ENCODE measurements at regions not wholly inside any gene's neighbourhood (a gene's known extent, or its start where the extent isn't known, plus 50 kb on each side); places are given as distances from the start of the nearest gene placed in this dataset.

DNA sequence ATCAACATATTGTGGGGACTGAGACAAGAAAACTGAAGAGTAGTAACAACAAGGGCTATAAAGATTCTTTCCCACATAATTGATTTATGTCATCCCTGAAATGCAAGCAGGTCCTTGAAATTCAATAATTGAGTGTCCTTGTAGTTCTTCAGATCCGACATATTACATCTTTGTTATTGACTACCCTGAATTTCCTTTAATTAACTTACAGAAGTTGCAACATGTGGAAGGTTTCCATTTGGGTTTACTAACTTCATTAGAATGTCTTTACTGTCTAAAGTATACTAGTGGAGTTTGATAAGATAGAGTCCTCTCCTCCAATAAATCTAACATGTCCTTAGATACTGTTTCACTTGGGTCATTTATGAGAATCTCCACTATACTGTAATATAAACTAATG is 951.8 kb downstream of the SLC6A15 start:
- no peak for DNase-seq (ENCODE audit: extremely low read depth, low read depth)
- TF ChIP-seq, protein P1, sequence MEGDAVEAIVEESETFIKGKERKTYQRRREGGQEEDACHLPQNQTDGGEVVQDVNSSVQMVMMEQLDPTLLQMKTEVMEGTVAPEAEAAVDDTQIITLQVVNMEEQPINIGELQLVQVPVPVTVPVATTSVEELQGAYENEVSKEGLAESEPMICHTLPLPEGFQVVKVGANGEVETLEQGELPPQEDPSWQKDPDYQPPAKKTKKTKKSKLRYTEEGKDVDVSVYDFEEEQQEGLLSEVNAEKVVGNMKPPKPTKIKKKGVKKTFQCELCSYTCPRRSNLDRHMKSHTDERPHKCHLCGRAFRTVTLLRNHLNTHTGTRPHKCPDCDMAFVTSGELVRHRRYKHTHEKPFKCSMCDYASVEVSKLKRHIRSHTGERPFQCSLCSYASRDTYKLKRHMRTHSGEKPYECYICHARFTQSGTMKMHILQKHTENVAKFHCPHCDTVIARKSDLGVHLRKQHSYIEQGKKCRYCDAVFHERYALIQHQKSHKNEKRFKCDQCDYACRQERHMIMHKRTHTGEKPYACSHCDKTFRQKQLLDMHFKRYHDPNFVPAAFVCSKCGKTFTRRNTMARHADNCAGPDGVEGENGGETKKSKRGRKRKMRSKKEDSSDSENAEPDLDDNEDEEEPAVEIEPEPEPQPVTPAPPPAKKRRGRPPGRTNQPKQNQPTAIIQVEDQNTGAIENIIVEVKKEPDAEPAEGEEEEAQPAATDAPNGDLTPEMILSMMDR (IDR thresholded peaks at IDR 0.05; ENCODE audit: low read depth, low read length, missing control alignments) = no peak
- H3K4me3 ChIP-seq (replicated peaks; ENCODE audit: low read depth, low read length) = no peak overlapping the region

DNA sequence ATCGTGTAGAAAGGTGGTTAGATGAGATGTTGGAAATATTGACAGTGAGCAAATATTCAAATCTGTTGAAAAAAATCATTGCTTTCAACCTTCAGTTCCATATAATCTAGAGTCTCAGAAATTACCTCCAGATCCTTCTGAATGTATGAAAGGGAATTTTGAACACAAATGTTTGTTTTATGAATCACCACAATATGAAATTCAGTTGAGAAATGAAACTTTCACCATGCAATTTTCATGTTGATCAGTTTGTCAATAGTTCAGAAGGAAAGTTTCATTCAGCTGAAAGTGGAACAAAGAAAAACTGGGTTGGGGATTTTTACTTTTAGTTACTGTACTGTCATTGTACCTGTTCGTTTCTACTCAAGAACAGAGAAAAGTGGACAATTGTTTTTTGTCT is 953.6 kb downstream of the SLC6A15 start:
- H3K4me3 ChIP-seq (replicated peaks; ENCODE audit: low read depth, low read length) = no peak overlapping the region
- TF ChIP-seq, protein P1 (IDR thresholded peaks at IDR 0.05; ENCODE audit: low read depth, low read length, missing control alignments) = no peak
- no peak for DNase-seq (ENCODE audit: extremely low read depth, low read depth)

DNA sequence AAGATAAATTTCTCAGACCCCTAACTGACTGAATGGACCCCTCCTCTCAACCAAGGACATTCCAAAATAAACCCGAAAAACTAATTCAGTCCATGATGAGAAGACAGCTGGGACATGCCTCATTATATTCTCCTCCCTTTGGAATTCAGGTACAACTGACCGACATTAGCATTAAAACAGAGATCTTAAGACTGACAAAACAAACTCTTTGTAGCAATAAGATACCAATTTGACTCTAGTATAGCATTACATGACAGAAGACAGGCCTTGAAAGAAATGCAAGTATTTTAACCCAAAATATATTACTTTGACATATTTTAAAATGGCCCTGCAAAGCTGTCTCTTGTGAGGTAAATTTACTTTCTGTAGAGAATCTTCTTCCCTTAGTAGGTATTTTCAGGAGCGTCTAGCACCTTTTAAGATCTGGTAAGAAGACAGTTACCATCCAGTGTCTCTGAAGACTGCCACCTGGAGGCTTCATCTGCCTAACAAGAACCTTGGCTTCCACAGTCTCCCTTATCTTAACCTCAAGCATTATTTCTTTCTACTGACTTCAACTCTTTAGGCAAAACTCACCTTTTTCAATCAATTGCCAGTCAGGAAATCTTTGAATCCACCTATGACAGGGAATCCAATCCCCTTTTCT is 957.5 kb downstream of the SLC6A15 start:
- no peak for DNase-seq (ENCODE audit: extremely low read depth, low read depth)
- no peak overlapping the region for H3K4me3 ChIP-seq (replicated peaks; ENCODE audit: low read depth, low read length)
- TF ChIP-seq, protein P1 (IDR thresholded peaks at IDR 0.05; ENCODE audit: low read depth, low read length, missing control alignments) = no peak

DNA sequence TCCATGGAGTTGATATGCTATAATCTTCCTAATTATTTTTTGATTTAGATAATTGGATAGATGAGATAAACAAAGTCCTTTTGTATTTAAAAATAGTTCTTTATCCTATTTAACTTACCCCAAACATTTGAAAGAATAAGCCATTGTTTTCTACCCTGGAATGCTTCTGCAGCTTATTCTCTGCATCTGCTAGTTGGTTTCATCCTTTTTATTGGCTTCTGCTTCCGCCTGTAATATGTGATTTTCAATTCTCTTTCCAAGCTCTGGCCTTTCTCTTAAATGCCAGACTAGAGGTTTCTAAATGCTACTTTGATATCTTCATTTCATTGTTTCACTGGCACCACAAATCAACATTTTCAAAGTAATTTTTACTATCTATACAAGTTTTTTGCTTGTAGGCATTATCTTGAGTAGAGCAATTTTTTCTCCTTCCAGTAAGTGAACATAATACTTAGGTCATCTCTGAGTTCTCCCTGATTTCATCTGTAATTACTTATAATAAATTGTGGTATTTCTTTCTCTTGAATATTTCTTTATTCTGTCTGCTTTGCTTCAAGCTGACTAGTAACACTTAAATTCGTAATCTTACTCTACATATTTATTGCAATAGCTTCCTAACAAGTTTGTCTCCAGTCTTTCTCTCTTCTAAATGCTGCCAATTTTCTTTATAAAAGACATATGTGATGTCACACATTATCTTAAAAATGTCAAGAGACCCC is 958.4 kb downstream of the SLC6A15 start:
- DNase-seq (ENCODE audit: extremely low read depth, low read depth) = no peak
- no peak overlapping the region for H3K4me3 ChIP-seq (replicated peaks; ENCODE audit: low read depth, low read length)
- TF ChIP-seq, protein P1 (IDR thresholded peaks at IDR 0.05; ENCODE audit: low read depth, low read length, missing control alignments) = no peak

DNA sequence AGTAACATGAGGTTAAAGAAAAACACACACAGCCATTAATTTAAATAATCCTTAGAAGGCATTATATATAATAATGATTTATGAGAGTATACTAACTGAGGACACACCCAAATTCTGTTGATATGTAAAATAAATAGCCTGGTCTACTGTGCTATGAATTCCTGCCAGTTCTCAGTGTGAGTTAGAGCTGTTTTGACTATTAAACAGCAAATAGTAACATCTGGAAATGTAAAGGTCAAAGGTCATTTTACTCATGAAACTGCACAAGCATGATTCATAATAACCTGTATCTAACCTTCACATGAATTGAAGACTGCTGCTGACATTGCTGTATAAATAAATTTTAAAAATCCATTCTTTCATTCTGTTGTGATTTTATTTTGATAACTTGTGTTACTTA is 966.7 kb downstream of the SLC6A15 start:
- no peak overlapping the region for H3K4me3 ChIP-seq (replicated peaks; ENCODE audit: low read depth, low read length)
- DNase-seq (ENCODE audit: extremely low read depth, low read depth) = peak; percentile 84
- TF ChIP-seq, protein P1 (IDR thresholded peaks at IDR 0.05; ENCODE audit: low read depth, low read length, missing control alignments) = no peak

DNA sequence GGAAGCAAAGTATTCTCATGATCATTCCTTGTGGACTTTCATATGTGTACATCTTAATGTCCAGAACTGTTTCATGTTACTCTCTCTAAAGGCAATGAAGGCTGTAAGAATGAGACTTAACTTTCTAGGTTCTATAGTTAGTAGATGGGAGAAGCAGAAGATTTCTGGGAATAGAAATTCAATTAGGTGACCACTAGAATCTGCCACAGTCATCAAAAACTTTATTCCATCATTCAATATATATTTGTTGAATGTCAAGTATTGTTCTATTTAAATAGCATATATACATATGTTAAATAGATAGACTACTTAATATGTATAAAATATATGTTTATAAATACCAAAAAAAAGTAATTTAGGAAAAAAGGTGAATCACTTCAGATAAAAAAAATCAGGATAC is 972.9 kb downstream of the SLC6A15 start:
- H3K4me3 ChIP-seq (replicated peaks; ENCODE audit: low read depth, low read length) = no peak overlapping the region

More for the DNA sequence above, 972.9 kb downstream of the SLC6A15 start:
- DNase-seq (ENCODE audit: extremely low read depth, low read depth) = no peak
- TF ChIP-seq, protein P1 (IDR thresholded peaks at IDR 0.05; ENCODE audit: low read depth, low read length, missing control alignments) = no peak
